GM03348 (cell line): ENCODE measurements at regions not wholly inside any gene's neighbourhood (a gene's known extent, or its start where the extent isn't known, plus 50 kb on each side); places are given as distances from the start of the nearest gene placed in this dataset.
A peak's percentile ranks its signal among the peaks of the same experiment; 100 is the strongest.
"Not testable (repeated sequence)": the region's sequence is repeated elsewhere in the genome, so short reads cannot be mapped to it uniquely, and the experiment has no call there.

Source experiments
- DNase-seq: peaks from one replicate; pipeline ENCODE4 v3.0.0; 2012; ENCODE audit warnings: low spot score

GRCh38 chr5:13640270-13640669 is 304.2 kb downstream of the DNAH5 start:
- no peak for DNase-seq

- peak; percentile 11 for DNase-seq
Observed at GRCh38 chr5:13632676-13633075, 311.8 kb downstream of the DNAH5 start.

GRCh38 chr5:13629218-13629617 is 315.3 kb downstream of the DNAH5 start:
- DNase-seq, result no peak

- DNase-seq, result no peak
Observed at GRCh38 chr5:13627673-13628454, 316.6 kb downstream of the DNAH5 start.

- DNase-seq, result no peak
Observed at GRCh38 chr5:13625616-13626198, 318.8 kb downstream of the DNAH5 start.

GRCh38 chr5:13624283-13625074 is 320.0 kb downstream of the DNAH5 start:
- DNase-seq, result no peak

DNA sequence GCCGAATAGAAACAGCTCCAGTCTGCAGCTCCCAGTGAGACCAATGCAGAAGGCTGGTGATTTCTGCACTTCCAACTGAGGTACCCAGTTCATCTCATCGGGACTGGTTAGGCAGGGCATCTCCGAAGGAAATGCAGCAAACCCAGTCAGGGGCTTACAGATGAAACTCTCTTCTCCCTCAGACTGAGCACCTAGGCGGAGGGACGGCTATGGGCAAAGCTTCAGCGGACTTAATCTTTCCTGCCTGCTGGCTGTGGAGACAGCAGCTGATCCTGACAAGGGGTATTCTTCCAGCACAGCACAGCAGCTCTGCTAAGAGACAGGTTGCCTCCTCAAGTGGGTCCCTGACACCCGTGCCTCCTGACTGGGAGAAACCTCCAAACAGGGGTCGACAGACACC is 330.9 kb downstream of the DNAH5 start:
- DNase-seq, result no peak

- DNase-seq, result no peak
Observed at GRCh38 chr5:13611604-13612003, 332.9 kb downstream of the DNAH5 start.

- no peak for DNase-seq
Observed at GRCh38 chr5:13609504-13609903, 335.0 kb downstream of the DNAH5 start.

GRCh38 chr5:13606051-13606450 is 338.4 kb downstream of the DNAH5 start:
- DNase-seq, result no peak

- DNase-seq, result peak; percentile 29
Observed at GRCh38 chr5:13601112-13601511, 343.4 kb downstream of the DNAH5 start.

DNA sequence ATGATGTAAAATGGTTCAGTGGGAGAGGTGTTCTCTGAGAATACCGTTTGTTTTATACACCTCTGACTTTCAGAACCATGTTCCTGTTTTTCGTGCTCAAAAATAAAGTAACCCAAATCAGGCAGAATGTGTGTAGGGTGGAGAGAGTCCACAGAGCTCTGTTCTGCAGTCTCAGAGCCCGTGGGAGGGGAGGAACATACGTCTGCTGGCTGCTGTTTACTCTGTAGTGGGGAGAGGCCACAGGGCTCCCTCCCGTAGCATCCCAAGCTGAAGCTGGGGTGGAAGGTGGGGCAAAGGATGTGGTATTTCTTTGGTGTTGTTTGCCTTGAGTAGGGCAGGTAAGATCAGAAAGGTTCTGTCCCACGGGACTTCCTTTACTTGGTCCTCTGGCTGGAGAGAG is 348.5 kb downstream of the DNAH5 start:
- DNase-seq, result no peak

GRCh38 chr5:13591621-13592020 is 352.9 kb downstream of the DNAH5 start:
- peak; percentile 43 for DNase-seq

DNA sequence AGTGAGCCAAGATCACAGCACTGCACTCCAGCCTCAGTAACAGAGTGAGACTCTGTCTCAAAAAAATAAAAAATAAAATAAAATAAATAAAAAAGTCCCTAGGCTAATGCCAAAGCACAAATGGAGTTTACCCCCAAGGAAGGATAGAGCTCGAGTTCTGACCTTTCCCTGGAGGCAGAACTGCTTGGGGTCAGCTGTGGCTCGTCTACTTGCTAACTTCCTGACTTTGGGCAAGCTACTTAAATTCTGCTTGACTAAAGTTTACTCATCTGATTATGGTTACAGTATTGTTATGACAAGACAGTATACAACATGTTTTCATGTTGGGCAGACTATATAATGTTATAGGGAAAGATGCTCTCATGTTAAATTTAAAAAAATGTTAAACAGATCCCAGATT is 359.2 kb downstream of the DNAH5 start:
- no peak for DNase-seq

DNA sequence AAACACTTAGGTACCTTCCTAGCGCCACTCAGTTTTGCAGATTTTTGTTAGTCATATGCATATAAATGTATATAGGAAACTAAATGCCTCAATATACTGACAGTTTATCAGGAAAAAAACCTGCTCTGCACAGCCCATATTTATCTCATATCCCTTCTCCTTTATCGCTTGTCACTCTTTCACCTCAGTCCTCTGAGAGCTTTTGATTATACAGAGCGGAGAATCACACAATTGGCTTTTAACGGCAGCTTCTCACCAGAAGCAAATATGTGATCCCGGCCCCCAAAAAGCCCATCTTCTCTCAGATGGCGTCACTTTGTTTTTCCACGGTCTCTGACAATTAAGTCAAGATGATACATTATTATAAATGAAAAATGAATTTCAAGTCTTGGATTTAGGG is 362.6 kb downstream of the DNAH5 start:
- no peak for DNase-seq

DNA sequence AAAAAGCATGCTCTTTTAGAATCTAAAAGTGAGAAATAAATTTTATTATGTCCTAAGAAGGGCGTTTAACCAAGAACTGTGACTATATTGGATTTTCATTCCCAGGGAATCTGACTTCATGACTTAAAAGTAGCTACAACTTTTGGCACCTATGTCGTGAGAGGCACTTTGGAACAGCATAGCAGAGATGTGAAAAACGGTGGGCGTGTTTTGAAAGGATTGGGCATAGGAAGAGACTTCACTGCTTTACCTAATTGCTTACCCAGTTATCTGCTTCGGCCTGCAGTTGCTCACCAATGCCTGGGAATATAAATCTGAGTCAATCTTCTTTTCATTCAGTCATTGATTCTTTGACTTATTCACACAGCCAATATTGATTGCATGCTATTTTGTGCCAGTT is 363.4 kb downstream of the DNAH5 start:
- DNase-seq, result no peak

DNA sequence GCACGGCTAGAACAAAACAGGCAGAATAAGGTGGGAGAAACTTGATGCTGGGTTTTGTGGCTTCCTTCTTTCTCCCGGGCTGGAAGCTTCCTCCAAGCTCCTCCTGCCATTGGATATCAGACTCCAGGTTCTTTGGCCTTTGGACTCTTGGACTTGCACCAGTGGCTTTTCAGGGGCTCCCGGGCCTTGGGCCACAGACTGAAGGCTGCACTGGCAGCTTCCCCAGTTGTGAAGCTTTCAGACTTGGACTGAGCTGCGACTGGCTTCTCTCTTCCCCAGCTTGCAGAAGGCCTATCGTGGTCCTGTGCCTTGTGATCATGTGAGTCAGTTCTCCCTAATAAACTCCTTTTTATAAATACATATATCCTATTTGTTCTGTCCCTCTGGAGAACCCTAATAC is 364.4 kb downstream of the DNAH5 start:
- DNase-seq, result no peak

GRCh38 chr5:13579091-13579490 is 365.4 kb downstream of the DNAH5 start:
- DNase-seq, result not testable (repeated sequence)

DNA sequence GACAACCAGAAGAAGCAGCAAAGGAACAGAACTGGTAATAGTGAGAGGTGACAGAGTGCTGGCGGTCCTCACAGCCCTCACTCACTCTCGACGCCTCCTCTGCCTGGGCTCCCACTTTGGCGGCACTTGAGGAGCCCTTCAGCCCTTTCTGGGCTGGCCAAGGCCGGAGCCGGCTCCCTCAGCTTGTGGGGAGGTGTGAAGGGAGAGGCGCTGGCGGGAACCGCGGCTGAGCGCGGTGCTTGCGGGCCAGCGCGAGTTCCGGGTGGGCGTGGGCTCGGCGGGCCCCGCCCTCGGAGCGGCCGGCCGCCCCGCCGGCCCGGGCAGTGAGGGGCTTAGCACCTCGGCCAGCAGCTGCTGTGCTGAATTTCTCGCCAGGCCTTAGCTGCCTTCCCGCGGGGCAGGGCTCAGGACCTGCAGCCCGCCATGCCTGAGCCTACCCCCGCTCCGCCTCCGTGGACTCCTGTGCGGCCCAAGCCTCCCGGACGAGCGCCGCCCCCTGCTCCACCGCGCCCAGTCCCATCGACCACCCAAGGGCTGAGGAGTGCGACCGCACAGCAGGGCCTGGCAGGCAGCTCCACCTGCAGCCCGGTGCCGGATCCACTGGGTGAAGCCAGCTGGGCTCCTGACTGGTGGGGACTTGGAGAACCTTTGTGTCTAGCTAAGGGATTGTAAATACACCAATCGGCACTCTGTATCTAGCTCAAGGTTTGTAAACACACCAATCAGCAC is 366.0 kb downstream of the DNAH5 start:
- not testable (repeated sequence) for DNase-seq

DNA sequence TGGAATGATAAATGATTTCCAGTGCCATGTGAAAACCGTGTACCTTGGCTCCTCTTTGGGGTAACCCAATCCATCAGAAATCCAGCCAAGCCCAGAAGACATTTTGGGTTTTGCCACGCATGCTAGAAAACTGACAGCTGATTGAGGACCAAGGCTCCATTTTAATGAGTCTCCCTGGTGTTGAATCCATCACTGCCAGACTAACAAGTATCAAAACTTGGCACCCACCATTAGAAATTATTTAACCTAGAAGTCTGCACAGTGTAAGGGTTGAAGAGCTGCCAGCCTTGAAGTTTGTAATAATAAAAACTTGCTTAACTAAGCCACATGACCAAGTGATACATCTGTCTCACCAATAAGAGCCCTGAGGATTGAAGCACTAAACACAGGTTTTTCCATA is 369.9 kb downstream of the DNAH5 start:
- DNase-seq, result no peak

DNA sequence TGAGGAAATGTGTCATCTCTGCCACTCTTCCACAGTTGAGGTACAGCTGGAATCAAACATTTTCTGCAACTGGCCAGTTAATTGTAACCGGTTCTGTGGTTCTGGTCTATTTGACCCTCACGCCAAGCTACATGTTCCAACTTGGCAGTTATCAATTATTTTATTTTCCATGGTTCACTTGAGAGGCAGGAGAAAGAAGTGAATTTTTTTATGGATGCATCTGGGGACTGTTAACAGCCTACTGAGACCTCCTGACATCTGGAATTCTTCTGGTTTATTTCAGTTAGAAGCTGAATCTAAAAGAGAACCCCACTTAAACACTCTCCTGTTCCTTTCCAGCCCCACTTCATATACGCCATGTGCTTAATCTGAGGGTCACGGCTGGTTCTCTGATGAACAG is 372.3 kb downstream of the DNAH5 start:
- no peak for DNase-seq

DNA sequence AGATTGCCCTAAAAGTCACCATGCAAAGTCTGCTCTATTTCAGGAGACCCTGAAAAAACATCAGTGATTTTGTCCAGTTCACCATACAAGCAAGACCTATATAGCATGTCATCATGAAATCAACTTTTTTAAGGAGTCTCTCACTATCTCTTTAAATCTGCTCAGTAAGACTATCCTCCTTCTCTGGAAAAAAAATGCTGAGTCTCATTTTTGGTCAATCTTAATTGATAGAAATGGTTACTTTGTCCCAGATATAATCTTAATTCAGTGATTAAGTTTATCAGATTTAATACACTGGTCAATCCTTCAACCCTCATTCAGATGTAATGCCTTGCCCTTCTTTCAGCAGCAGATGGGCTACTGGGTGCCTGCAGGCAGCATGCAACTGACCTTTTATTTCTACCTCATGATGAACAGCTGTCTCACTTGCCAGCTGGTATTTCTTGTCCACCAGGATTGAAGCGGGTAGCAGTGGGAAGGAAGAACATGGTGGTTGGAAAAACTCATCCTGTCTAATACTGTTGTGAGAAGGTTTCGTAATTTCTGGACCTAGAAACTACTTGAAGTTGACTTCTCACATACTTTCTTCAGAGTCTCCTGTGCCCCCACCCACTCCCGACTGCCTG is 375.3 kb downstream of the DNAH5 start:
- no peak for DNase-seq
